Heart right ventricle (tissue), 16 donors: ENCODE measurements at regions not wholly inside any gene's neighbourhood (a gene's known extent, or its start where the extent isn't known, plus 50 kb on each side); places are given as distances from the start of the nearest gene placed in this dataset.

Experiments used
- ATAC-seq, 8 donors: fragments of 200-7000 bp; cut with Tn5 transposase; one replicate each; pipeline ENCODE4 v1.9.1; 2020; ENCODE audit warnings: mild to moderate bottlenecking in 8 of 8, moderate library complexity in 8 of 8, moderate number of reproducible peaks in 1 of 8
- DNase-seq, 2 donors: peaks; one replicate each; pipeline ENCODE4 v3.0.0-alpha.2; 2020
- H3K27ac ChIP-seq, 10 donors: fragments of 200-600 bp; sonication (generic) in 2 of 10; one replicate each; pipeline versions ENCODE4 v1.5.0 to v1.8.0; 2020 to 2022; ENCODE audit warnings: mild to moderate bottlenecking in 3 of 10
- H3K27me3 ChIP-seq, 7 donors: fragments of 200-600 bp; one replicate each; pipeline ENCODE4 v1.8.0; 2021 to 2022; ENCODE audit warnings: mild to moderate bottlenecking in 2 of 7
- H3K36me3 ChIP-seq, 9 donors: fragments of 200-600 bp; sonication (generic) in 1 of 9; one replicate each; pipeline versions ENCODE4 v1.5.0 to v1.8.0; 2020 to 2022; ENCODE audit warnings: mild to moderate bottlenecking in 2 of 9
- H3K4me1 ChIP-seq, 9 donors: fragments of 200-600 bp; sonication (generic) in 1 of 9; one replicate each; pipeline versions ENCODE4 v1.5.0 to v1.8.0; 2020 to 2022; ENCODE audit warnings: mild to moderate bottlenecking in 4 of 9
- H3K4me3 ChIP-seq, 10 donors: fragments of 200-600 bp; sonication (generic) in 2 of 10; one replicate each; pipeline versions ENCODE4 v1.5.0 to v1.8.0; 2020 to 2022; ENCODE audit warnings: mild to moderate bottlenecking in 7 of 10, moderate library complexity in 2 of 10
- H3K9me3 ChIP-seq, 11 donors: fragments of 200-600 bp in 10 of 11; sonication (generic) in 2 of 11; one replicate each; pipeline versions ENCODE4 v1.5.0 to v1.8.0; 2013 to 2022; ENCODE audit warnings: mild to moderate bottlenecking in 2 of 11, control low read depth in 1 of 11, moderate library complexity in 1 of 11
- WGBS, 2 donors: extraction: QIAGEN DNeasy Blood & Tissue Kit; methylation state at CpG; one replicate each; pipeline ENCODE4 v1.1.7; 2013; ENCODE audit warnings: inconsistent platforms in 1 of 2; 5-methylcytosine and 5-hydroxymethylcytosine counted together
- intact Hi-C, 10 donors: fragments of 100-400 bp; cut with DNase I; formaldehyde crosslinking; loops; one replicate each; pipeline versions ENCODE4 v1.11.1 to v1.14.2; 2022
- TF ChIP-seq, protein P1 (sequence below), 9 donors: fragments of 200-600 bp; sonication (generic) in 2 of 9; IDR thresholded peaks; one replicate each; pipeline versions ENCODE4 v1.5.0 to v1.8.0; 2021 to 2022; ENCODE audit warnings: antibody characterized with exemption in 9 of 9, mild to moderate bottlenecking in 5 of 9, moderate library complexity in 1 of 9
- donor health status: Arrhythmogenic right ventricular cardiomyopathy.
- donor health status: ischemic (EF 13 %, LVEDD 7.1; RV severe dilation, severe dysfunction).
- donor health status: healthy with polysubstance abuse.
- donor health status: DM: no; HTN: yes; CAD: no.
- donor health status: DM: no; HTN: no; CAD: no.
- donor health status: ischemic (EF 25% LVEDD 6.9; RV normal size, moderate dysfunction).
- donor health status: ischemic (EF 25% LVEDD 5.7; RV mildly dilated, moderate dysfunction).
- donor health status: healthy.
- donor health status: DM: yes; HTN: yes; CAD: no.
- donor health status: Ischemic cardiomyopathy.
- donor health status: ischemic (EF 35%, LVEDD 5.7; RV mildly dilated, moderate dysfunction).
- donor health status: nonischemic (EF 11% LVEDD 7.7; RV severe dilation, severe dysfunction).
- donor health status: DM: yes; HTN: yes; CAD: no.
- donor health status: PGD.
- donor health status: ischemic (EF 29% LVEDD 5.4; RV normal size, mild dysfunction).
- donor health status: nonischemic (EF 23%, LVEDD 6.1; RV moderate dilation, normal function).

DNA sequence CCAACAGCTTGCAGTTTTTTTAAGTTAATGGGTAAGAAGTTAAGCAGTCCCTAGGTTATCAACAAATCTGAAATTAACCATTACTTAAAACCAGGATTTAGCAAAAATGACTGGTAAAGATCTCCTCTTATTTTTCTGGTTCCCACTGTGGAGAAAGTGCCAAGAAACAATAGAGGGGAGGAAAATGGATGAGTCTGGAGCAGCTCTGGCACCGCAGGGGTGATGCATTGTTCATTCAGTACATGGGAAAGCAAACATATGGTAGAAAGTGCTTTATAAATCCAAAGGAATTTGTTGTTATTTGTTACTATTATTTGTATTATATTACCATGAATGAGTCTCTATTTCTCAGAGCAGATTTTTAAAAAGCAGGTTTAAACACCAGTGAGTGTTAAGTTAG, 92.2 kb downstream of the DYRK2 start:
- TF ChIP-seq, protein P1, sequence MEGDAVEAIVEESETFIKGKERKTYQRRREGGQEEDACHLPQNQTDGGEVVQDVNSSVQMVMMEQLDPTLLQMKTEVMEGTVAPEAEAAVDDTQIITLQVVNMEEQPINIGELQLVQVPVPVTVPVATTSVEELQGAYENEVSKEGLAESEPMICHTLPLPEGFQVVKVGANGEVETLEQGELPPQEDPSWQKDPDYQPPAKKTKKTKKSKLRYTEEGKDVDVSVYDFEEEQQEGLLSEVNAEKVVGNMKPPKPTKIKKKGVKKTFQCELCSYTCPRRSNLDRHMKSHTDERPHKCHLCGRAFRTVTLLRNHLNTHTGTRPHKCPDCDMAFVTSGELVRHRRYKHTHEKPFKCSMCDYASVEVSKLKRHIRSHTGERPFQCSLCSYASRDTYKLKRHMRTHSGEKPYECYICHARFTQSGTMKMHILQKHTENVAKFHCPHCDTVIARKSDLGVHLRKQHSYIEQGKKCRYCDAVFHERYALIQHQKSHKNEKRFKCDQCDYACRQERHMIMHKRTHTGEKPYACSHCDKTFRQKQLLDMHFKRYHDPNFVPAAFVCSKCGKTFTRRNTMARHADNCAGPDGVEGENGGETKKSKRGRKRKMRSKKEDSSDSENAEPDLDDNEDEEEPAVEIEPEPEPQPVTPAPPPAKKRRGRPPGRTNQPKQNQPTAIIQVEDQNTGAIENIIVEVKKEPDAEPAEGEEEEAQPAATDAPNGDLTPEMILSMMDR (IDR thresholded peaks at IDR 0.05), result no peak
- Histone ChIP-seq H3K9me3 (no peaks in the 10 kb centered on the region), H3K27me3 (no peaks in the 10 kb centered on the region), H3K27ac (no peak overlapping the region), H3K4me3 (no peak overlapping the region), H3K36me3 (no peaks in the 10 kb centered on the region), H3K4me1 (peaks cover 0 to 9% (median 0%) of the 10 kb centered on the region in 9 donors)
- intact Hi-C loops, result no loop called here
- 88% methylated on average over 1 of the region's 1 CpG for WGBS, 2 donors
- DNase-seq (no peak), ATAC-seq (no peak)

DNA sequence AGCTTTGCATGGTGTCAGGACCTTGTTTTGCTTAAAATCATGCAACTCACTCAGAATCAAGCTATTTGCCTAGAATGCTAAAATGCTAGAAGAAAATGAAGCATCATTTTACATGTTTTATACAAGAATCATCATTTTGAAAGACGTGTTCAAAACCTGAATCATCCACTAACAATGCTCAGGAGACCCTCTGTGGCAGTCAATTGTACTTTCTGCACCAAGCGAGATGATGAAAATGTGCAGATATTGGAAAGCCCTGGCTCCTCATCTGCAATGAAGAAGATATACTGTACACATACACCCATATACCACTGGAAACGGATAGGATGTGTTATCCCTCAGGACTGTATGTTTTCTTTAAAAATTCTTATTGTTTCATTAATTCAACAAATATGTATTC, 92.7 kb downstream of the DYRK2 start:
- Histone ChIP-seq H3K27ac (no peak overlapping the region), H3K27me3 (no peaks in the 10 kb centered on the region), H3K36me3 (no peaks in the 10 kb centered on the region), H3K4me3 (no peak overlapping the region), H3K4me1 (peaks cover 0 to 3% (median 0%) of the 10 kb centered on the region in 9 donors), H3K9me3 (no peaks in the 10 kb centered on the region)
- 94 to 95% methylated on average over 3 of the region's 3 CpGs for WGBS, 2 donors
- TF ChIP-seq, protein P1 (IDR thresholded peaks at IDR 0.05), result no peak
- no peak for DNase-seq
- ATAC-seq, result no peak
- intact Hi-C loops, result no loop called here

DNA sequence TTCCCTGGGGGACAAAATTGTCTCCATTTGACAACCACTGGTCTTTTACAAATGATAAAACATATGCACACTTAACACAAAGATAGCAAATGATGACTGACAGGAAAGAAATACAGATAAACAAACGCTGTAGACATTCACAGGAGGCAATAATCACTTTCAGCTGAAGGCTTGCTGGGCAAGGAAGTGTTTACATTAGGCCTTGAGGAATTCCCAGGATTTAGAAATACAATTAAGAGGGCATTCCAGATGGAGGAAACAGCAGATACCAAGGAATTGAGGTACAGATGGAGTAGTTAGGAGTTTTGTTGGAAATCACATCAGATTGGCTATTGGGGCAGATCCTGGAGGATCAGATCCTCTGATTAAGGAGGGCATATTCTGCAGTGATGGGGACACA, 93.9 kb downstream of the DYRK2 start:
- WGBS, 2 donors, result 10 to 21% methylated on average over 1 of the region's 1 CpG
- Histone ChIP-seq H3K27ac (no peak overlapping the region), H3K4me1 (peaks cover 0 to 2% (median 0%) of the 10 kb centered on the region in 9 donors), H3K36me3 (no peaks in the 10 kb centered on the region), H3K9me3 (no peaks in the 10 kb centered on the region), H3K4me3 (no peak overlapping the region), H3K27me3 (no peaks in the 10 kb centered on the region)
- DNase-seq (no peak), ATAC-seq (no peak)
- intact Hi-C loops, result no loop called here
- TF ChIP-seq, protein P1 (IDR thresholded peaks at IDR 0.05), result no peak

DNA sequence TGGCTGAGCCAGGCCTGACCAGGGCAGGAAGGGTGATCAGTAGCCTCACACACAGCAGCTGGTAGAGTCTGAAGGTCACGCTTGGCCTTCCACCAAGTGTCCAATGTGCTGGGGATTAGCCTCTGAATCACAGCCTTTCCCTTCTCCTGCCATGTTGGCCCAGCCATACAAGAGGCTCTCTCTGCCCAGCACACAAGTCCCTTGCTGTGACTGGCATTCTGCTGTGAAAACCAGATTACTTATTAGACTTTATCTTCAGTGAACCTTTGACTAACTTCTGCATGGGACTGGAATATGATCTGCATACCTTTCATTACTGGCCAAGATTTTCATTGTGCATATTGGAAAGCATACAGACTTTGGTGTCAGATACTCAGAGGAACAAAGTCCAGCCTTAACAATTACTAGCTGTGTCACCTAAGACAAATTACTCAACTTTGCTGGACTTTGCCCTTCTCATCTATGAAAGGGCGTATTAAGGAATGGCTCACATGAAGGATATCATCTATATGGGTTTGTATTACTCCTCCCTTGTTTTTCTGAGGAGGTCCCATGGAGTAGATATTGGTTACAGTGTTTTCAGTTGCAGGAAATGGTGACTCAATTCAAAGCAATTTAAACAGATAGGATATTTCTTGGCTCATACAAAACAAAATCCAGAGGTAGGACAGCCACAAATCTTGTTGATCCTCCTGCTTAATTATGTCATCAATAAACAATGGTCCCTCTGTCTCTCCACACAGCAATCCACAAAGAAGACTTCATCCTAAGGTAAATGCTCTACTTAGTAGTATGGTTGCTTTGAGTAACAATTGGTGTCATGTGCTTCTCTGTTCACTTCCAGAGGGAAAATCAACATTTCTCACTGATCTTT, 99.6 kb downstream of the DYRK2 start:
- WGBS, 2 donors, result 90 to 95% methylated on average over 2 of the region's 2 CpGs
- TF ChIP-seq, protein P1 (IDR thresholded peaks at IDR 0.05), result no peak
- H3K36me3 ChIP-seq, result no peaks in the 10 kb centered on the region
- peak in 6 of 8 donors; percentile 30 to 72 (median 59) for ATAC-seq
- no peak overlapping the region for H3K4me3 ChIP-seq
- no peaks in the 10 kb centered on the region for H3K9me3 ChIP-seq
- intact Hi-C loops, result no loop called here
- no peak for DNase-seq
- H3K27ac ChIP-seq, result peak overlapping the region in 4 of 10 donors; percentile 42 to 60 (median 50)
- peaks cover 0 to 22% (median 3%) of the 10 kb centered on the region in 9 donors for H3K4me1 ChIP-seq
- no peaks in the 10 kb centered on the region for H3K27me3 ChIP-seq
